GM18868 (cell line): ENCODE measurements at regions not wholly inside any gene's neighbourhood (a gene's known extent, or its start where the extent isn't known, plus 50 kb on each side); places are given as distances from the start of the nearest gene placed in this dataset.
"Not testable (repeated sequence)": the region's sequence is repeated elsewhere in the genome, so short reads cannot be mapped to it uniquely, and the experiment has no call there.

Source experiments
- ATAC-seq: cut with Tn5 transposase; IDR thresholded peaks from one replicate; pipeline ENCODE4 v1.9.1; 2021; ENCODE audit warnings: mild to moderate bottlenecking, moderate library complexity; ENCODE audit not compliant: unreplicated experiment

- ATAC-seq, result no peak
These were observed 156.8 kb upstream of the POU3F1 start for GRCh38 chr1:38203441-38203840.

GRCh38 chr1:38201431-38201830 is 154.8 kb upstream of the POU3F1 start:
- ATAC-seq, result no peak

- no peak for ATAC-seq
These were observed 152.0 kb upstream of the POU3F1 start for GRCh38 chr1:38198621-38199020.

- no peak for ATAC-seq
These were observed 151.5 kb upstream of the POU3F1 start for GRCh38 chr1:38198099-38198498.

GRCh38 chr1:38197312-38198061 is 150.9 kb upstream of the POU3F1 start:
- no peak for ATAC-seq

GRCh38 chr1:38194472-38194871 is 147.9 kb upstream of the POU3F1 start:
- no peak for ATAC-seq

- no peak for ATAC-seq
These were observed 146.4 kb upstream of the POU3F1 start for GRCh38 chr1:38193040-38193439.

GRCh38 chr1:38191461-38191860 is 144.9 kb upstream of the POU3F1 start:
- ATAC-seq, result no peak

- ATAC-seq, result peak; percentile 49
These were observed 144.4 kb upstream of the POU3F1 start for GRCh38 chr1:38190983-38191382.

- no peak for ATAC-seq
These were observed 141.0 kb upstream of the POU3F1 start for GRCh38 chr1:38187552-38187951.

- ATAC-seq, result no peak
These were observed 140.0 kb upstream of the POU3F1 start for GRCh38 chr1:38186566-38186965.

GRCh38 chr1:38185913-38186312 is 139.3 kb upstream of the POU3F1 start:
- ATAC-seq, result no peak

- ATAC-seq, result no peak
These were observed 137.2 kb upstream of the POU3F1 start for GRCh38 chr1:38183747-38184146.

- no peak for ATAC-seq
These were observed 136.5 kb upstream of the POU3F1 start for GRCh38 chr1:38183096-38183495.

- not testable (repeated sequence) for ATAC-seq
These were observed 133.8 kb upstream of the POU3F1 start for GRCh38 chr1:38180388-38180787.

- ATAC-seq, result no peak
These were observed 132.9 kb upstream of the POU3F1 start for GRCh38 chr1:38179483-38179882.

GRCh38 chr1:38178216-38178615 is 131.6 kb upstream of the POU3F1 start:
- no peak for ATAC-seq

- ATAC-seq, result no peak
These were observed 128.5 kb upstream of the POU3F1 start for GRCh38 chr1:38175121-38175520.

- peak; percentile 30 for ATAC-seq
These were observed 127.3 kb upstream of the POU3F1 start for GRCh38 chr1:38173848-38174247.

GRCh38 chr1:38173157-38173831 is 126.7 kb upstream of the POU3F1 start:
- ATAC-seq, result peak; percentile 71

- no peak for ATAC-seq
These were observed 122.5 kb upstream of the POU3F1 start for GRCh38 chr1:38169121-38169520.

GRCh38 chr1:38168365-38168764 is 121.8 kb upstream of the POU3F1 start:
- no peak for ATAC-seq
